H9 (cell line): ENCODE measurements at regions not wholly inside any gene's neighbourhood (a gene's known extent, or its start where the extent isn't known, plus 50 kb on each side); places are given as distances from the start of the nearest gene placed in this dataset.

ENCODE experiments used
- DNase-seq: peaks from one replicate; pipeline ENCODE4 v3.0.0-alpha.2; 2017
- H2AFZ ChIP-seq: one replicate; pipeline ENCODE4 v1.6.1; 2013; ENCODE audit warnings: mild to moderate bottlenecking, low read length, control low read depth, moderate library complexity
- H2AK5ac ChIP-seq: 2 replicates; pipeline ENCODE4 v1.6.1; 2013; ENCODE audit warnings: low read length, control low read depth, mixed read lengths; ENCODE audit not compliant: insufficient read length
- H2BK120ac ChIP-seq: one replicate; pipeline ENCODE4 v1.6.1; 2013; ENCODE audit warnings: low read depth, mild to moderate bottlenecking, low read length, control low read depth, inconsistent platforms; ENCODE audit not compliant: poor library complexity, severe bottlenecking
- H2BK12ac ChIP-seq: 2 replicates; pipeline ENCODE4 v1.6.1; 2013; ENCODE audit warnings: low read length, control low read depth, mixed read lengths, low read depth; ENCODE audit not compliant: insufficient read length
- H2BK15ac ChIP-seq: 2 replicates; pipeline ENCODE4 v1.6.1; 2013; ENCODE audit warnings: low read depth, low read length, control low read depth
- H2BK20ac ChIP-seq: one replicate; pipeline ENCODE4 v1.6.1; 2013; ENCODE audit warnings: low read depth, mild to moderate bottlenecking, low read length, control low read depth, inconsistent platforms; ENCODE audit not compliant: poor library complexity, severe bottlenecking
- H2BK5ac ChIP-seq: 2 replicates; pipeline ENCODE4 v1.6.1; 2013; ENCODE audit warnings: low read length, control low read depth, mixed read lengths; ENCODE audit not compliant: insufficient read length
- H3K14ac ChIP-seq: 2 replicates; pipeline ENCODE4 v1.6.1; 2013; ENCODE audit warnings: low read length, control low read depth; ENCODE audit not compliant: insufficient read depth
- H3K18ac ChIP-seq: 2 replicates; pipeline ENCODE4 v1.6.1; 2013; ENCODE audit warnings: low read depth, mild to moderate bottlenecking, mixed read lengths, low read length, control low read depth; ENCODE audit not compliant: insufficient read length
- H3K23ac ChIP-seq: 2 replicates; pipeline ENCODE4 v1.6.1; 2013; ENCODE audit warnings: low read length, control low read depth, mixed read lengths, low read depth; ENCODE audit not compliant: insufficient read length
- H3K23me2 ChIP-seq: 2 replicates; pipeline ENCODE4 v1.6.1; 2013; ENCODE audit warnings: low read depth, mild to moderate bottlenecking, mixed read lengths, low read length, control low read depth; ENCODE audit not compliant: insufficient read length, poor library complexity, severe bottlenecking
- H3K27ac ChIP-seq: 2 replicates; pipeline ENCODE4 v1.5.1; 2013; ENCODE audit warnings: low read length, control low read depth, mixed read lengths, low read depth; ENCODE audit not compliant: insufficient read length
- H3K27me3 ChIP-seq: 2 replicates; pipeline ENCODE4 v1.6.1; 2013; ENCODE audit warnings: low read length, control low read depth, inconsistent platforms; ENCODE audit not compliant: insufficient read depth
- H3K4ac ChIP-seq: 2 replicates; pipeline ENCODE4 v1.6.1; 2013; ENCODE audit warnings: low read depth, mild to moderate bottlenecking, control low read depth, inconsistent platforms, low read length, moderate library complexity
- H3K4me1 ChIP-seq: 2 replicates; pipeline ENCODE4 v1.6.1; 2013; ENCODE audit warnings: low read length, control low read depth, inconsistent platforms; ENCODE audit not compliant: insufficient read depth
- H3K4me2 ChIP-seq: 2 replicates; pipeline ENCODE4 v1.6.1; 2013; ENCODE audit warnings: low read length, control low read depth, mixed read lengths; ENCODE audit not compliant: insufficient read length, insufficient read depth
- H3K56ac ChIP-seq: 2 replicates; pipeline ENCODE4 v1.6.1; 2013; ENCODE audit warnings: low read depth, mild to moderate bottlenecking, mixed read lengths, low read length, control low read depth; ENCODE audit not compliant: insufficient read length
- H3K79me1 ChIP-seq: 2 replicates; pipeline ENCODE4 v1.6.1; 2013; ENCODE audit warnings: low read depth, mild to moderate bottlenecking, moderate library complexity, low read length, control low read depth, inconsistent platforms; ENCODE audit not compliant: insufficient read depth, poor library complexity, severe bottlenecking
- H3K79me2 ChIP-seq: 2 replicates; pipeline ENCODE4 v1.6.1; 2013; ENCODE audit warnings: low read length, control low read depth, inconsistent platforms; ENCODE audit not compliant: insufficient read depth
- H3K9ac ChIP-seq: 2 replicates; pipeline ENCODE4 v1.6.1; 2013; ENCODE audit warnings: low read length, control low read depth, mixed read lengths; ENCODE audit not compliant: insufficient read length; ENCODE audit errors: extremely low read depth
- H3K9me3 ChIP-seq: one replicate; pipeline ENCODE4 v1.6.1; 2013; ENCODE audit warnings: low read depth, low read length, inconsistent platforms; ENCODE audit not compliant: control insufficient read depth
- H3T11ph ChIP-seq: one replicate; pipeline ENCODE4 v1.6.1; 2013; ENCODE audit warnings: mild to moderate bottlenecking, low read length, control low read depth, inconsistent platforms
- H4K20me1 ChIP-seq: one replicate; pipeline ENCODE4 v1.6.1; 2013; ENCODE audit not compliant: control insufficient read depth, insufficient read length, insufficient read depth
- H4K5ac ChIP-seq: 2 replicates; pipeline ENCODE4 v1.6.1; 2013; ENCODE audit warnings: low read depth, mild to moderate bottlenecking, mixed read lengths, low read length, control low read depth; ENCODE audit not compliant: insufficient read length
- H4K8ac ChIP-seq: replicated peaks from 2 replicates; pipeline ENCODE4 v1.6.1; 2013; ENCODE audit warnings: low read length, control low read depth, mixed read lengths, low read depth; ENCODE audit not compliant: insufficient read length
- H4K91ac ChIP-seq: 2 replicates; pipeline ENCODE4 v1.6.1; 2013; ENCODE audit warnings: low read depth, mild to moderate bottlenecking, moderate library complexity, mixed read lengths, low read length, control low read depth; ENCODE audit not compliant: insufficient read length
- H3K27ac Mint-ChIP-seq, 3 experiments: 2 replicates in 2 of 3; 3 replicates in 1 of 3; pipeline ENCODE4 v1.8.0; 2020 to 2021; ENCODE audit warnings: mixed read lengths in 3 of 3, mild to moderate bottlenecking in 1 of 3, moderate library complexity in 1 of 3
- H3K27me3 Mint-ChIP-seq: 2 replicates; pipeline ENCODE4 v1.8.0; 2021; ENCODE audit warnings: low read depth, mild to moderate bottlenecking, moderate library complexity, mixed read lengths
- H3K36me3 Mint-ChIP-seq, 3 experiments: 2 replicates in 2 of 3; 3 replicates in 1 of 3; pipeline ENCODE4 v1.8.0; 2020 to 2021; ENCODE audit warnings: low read depth in 3 of 3, mixed read lengths in 3 of 3; ENCODE audit not compliant: insufficient read depth in 1 of 3
- H3K4me1 Mint-ChIP-seq, 2 experiments: 2 replicates each; pipeline ENCODE4 v1.8.0; 2020; ENCODE audit warnings: mixed read lengths in 2 of 2
- H3K4me3 Mint-ChIP-seq, 2 experiments: 2 replicates in 1 of 2; 3 replicates in 1 of 2; pipeline ENCODE4 v1.8.0; 2020 to 2021; ENCODE audit warnings: mild to moderate bottlenecking in 2 of 2, mixed read lengths in 2 of 2, moderate library complexity in 1 of 2
- H3K9me3 Mint-ChIP-seq, 2 experiments: 2 replicates in 1 of 2; 3 replicates in 1 of 2; pipeline ENCODE4 v1.8.0; 2020; ENCODE audit warnings: mild to moderate bottlenecking in 2 of 2, mixed read lengths in 2 of 2, moderate library complexity in 1 of 2
- WGBS: extraction: QIAGEN DNeasy Blood & Tissue Kit; methylation state at CpG from one replicate; pipeline ENCODE4 v1.1.7; 2013; ENCODE audit warnings: missing lambda C conversion rate, low lambda C conversion rate, mixed read lengths; ENCODE audit not compliant: insufficient read length; ENCODE audit errors: extremely low coverage; 5-methylcytosine and 5-hydroxymethylcytosine counted together
- TF ChIP-seq, protein P1 (sequence below): fragments of 200-600 bp; sonication (generic); conservative IDR thresholded peaks from 3 replicates; pipeline ENCODE4 v1.8.0; 2021; ENCODE audit warnings: antibody characterized with exemption, mild to moderate bottlenecking

GRCh38 chr1:30084909-30085571, 638.3 kb downstream of the MATN1 start:
- Histone ChIP-seq H3K4me1 (peaks cover 8% of the 10 kb centered on the region; the same call in 1 of the 2 replicates), H2BK12ac (no peak overlapping the region), H3K79me1 (no peaks in the 10 kb centered on the region), H3K4ac (no peak overlapping the region), H4K91ac (no peak overlapping the region), H3K23ac (no peak overlapping the region), H2AK5ac (no peak overlapping the region), H3K4me2 (no peak overlapping the region), H3K27ac (no peak overlapping the region), H3K27me3 (no peaks in the 10 kb centered on the region), H3K18ac (no peak overlapping the region), H3K9ac (no peak overlapping the region), H2AFZ (no peak overlapping the region), H3T11ph (no peak overlapping the region), H4K5ac (no peak overlapping the region), H2BK20ac (no peak overlapping the region), H3K23me2 (no peaks in the 10 kb centered on the region), H4K20me1 (no peaks in the 10 kb centered on the region), H3K79me2 (no peaks in the 10 kb centered on the region), H2BK5ac (no peak overlapping the region), H3K9me3 (no peaks in the 10 kb centered on the region), H3K14ac (no peak overlapping the region; the same call in 1 of the 2 replicates), H2BK15ac (no peak overlapping the region), H4K8ac (no peak overlapping the region), H2BK120ac (no peak overlapping the region), H3K56ac (no peak overlapping the region)
- no CpG with 5 or more reads among the region's 12 CpGs for WGBS
- DNase-seq = no peak
- no peaks in the 10 kb centered on the region; the same call in 1 of the 2 replicates for H3K27me3 Mint-ChIP-seq
- H3K27ac Mint-ChIP-seq = no peak overlapping the region
- no peak overlapping the region for H3K4me3 Mint-ChIP-seq
- H3K36me3 Mint-ChIP-seq = no peaks in the 10 kb centered on the region
- peaks cover 0 to 3% of the 10 kb centered on the region in 2 experiments; a peak in 3 of 5 replicates for H3K9me3 Mint-ChIP-seq
- TF ChIP-seq, protein P1, sequence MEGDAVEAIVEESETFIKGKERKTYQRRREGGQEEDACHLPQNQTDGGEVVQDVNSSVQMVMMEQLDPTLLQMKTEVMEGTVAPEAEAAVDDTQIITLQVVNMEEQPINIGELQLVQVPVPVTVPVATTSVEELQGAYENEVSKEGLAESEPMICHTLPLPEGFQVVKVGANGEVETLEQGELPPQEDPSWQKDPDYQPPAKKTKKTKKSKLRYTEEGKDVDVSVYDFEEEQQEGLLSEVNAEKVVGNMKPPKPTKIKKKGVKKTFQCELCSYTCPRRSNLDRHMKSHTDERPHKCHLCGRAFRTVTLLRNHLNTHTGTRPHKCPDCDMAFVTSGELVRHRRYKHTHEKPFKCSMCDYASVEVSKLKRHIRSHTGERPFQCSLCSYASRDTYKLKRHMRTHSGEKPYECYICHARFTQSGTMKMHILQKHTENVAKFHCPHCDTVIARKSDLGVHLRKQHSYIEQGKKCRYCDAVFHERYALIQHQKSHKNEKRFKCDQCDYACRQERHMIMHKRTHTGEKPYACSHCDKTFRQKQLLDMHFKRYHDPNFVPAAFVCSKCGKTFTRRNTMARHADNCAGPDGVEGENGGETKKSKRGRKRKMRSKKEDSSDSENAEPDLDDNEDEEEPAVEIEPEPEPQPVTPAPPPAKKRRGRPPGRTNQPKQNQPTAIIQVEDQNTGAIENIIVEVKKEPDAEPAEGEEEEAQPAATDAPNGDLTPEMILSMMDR = no peak
- H3K4me1 Mint-ChIP-seq = peaks cover 21 to 29% of the 10 kb centered on the region in 2 experiments
